Vagina (tissue), 2 donors: ENCODE measurements at regions not wholly inside any gene's neighbourhood (a gene's known extent, or its start where the extent isn't known, plus 50 kb on each side); places are given as distances from the start of the nearest gene placed in this dataset.

Experiments
- DNase-seq, 2 donors: peaks; one replicate each; pipeline ENCODE4 v3.0.0-alpha.2; 2017; ENCODE audit errors: extremely low spot score in 2 of 2
- H3K27ac ChIP-seq: fragments of 200-600 bp; sonication (generic); one replicate; pipeline ENCODE4 v1.5.1; 2019
- H3K27me3 ChIP-seq: fragments of 200-600 bp; sonication (generic); one replicate; pipeline ENCODE4 v1.5.1; 2019
- H3K36me3 ChIP-seq, 2 donors: fragments of 200-600 bp; sonication (generic); one replicate each; pipeline ENCODE4 v1.5.1; 2017 to 2019
- H3K4me1 ChIP-seq: fragments of 200-600 bp; sonication (generic); one replicate; pipeline ENCODE4 v1.5.1; 2019
- H3K4me3 ChIP-seq, 2 donors: fragments of 200-600 bp; sonication (generic); 1 replicate in 1 of 2; 2 replicates in 1 of 2; pipeline ENCODE4 v1.5.1; 2016 to 2019
- H3K9me3 ChIP-seq: fragments of 200-600 bp; sonication (generic); one replicate; pipeline ENCODE4 v1.5.1; 2019
- CTCF ChIP-seq, 3 experiments: fragments of 450-650 bp in 2 of 3; fragments of 200-600 bp in 1 of 3; sonication (generic) in 1 of 3; IDR thresholded peaks; one replicate each; pipeline ENCODE4 v1.5.1; 2017 to 2019; ENCODE audit warnings: antibody characterized with exemption in 3 of 3, mild to moderate bottlenecking in 2 of 3, moderate library complexity in 2 of 3
- POLR2A ChIP-seq, 2 donors: fragments of 450-650 bp; IDR thresholded peaks; one replicate each; pipeline ENCODE4 v1.6.1; 2017; ENCODE audit warnings: antibody characterized with exemption in 2 of 2, mild to moderate bottlenecking in 2 of 2, moderate library complexity in 2 of 2
- POLR2AphosphoS5 ChIP-seq, 2 donors: sonication (generic); formaldehyde crosslinking; IDR thresholded peaks; one replicate each; pipeline ENCODE4 v1.9.0; 2017; ENCODE audit warnings: antibody characterized with exemption in 2 of 2, mild to moderate bottlenecking in 2 of 2, low read depth in 1 of 2; ENCODE audit not compliant: insufficient read depth in 1 of 2
- intact Hi-C: fragments of 100-400 bp; cut with DNase I; formaldehyde crosslinking; loops from one replicate; pipeline ENCODE4 v1.15.1; 2023

DNA sequence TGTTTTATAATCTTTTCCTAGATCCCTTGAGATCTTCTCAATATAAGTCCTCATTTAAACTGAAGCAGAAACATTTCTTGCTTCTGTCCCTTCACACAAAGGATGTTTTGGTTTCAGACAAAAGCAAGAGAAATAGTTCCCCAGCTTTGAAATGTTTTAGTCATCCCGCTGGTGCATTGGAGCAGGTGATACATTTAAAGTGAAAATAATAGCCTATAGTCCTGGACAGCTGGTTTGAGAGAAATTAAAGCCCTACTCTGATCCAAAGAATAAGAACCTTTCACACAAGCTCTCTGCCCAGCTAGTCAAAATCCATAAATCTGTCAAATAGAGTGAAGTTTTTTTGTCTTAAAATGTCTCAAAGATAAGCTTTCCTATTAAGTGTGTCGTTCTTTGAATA is 79.4 kb downstream of the LUZP4 start:
- H3K9me3 ChIP-seq, result no peaks in the 10 kb centered on the region
- no peak overlapping the region for H3K27ac ChIP-seq
- TF ChIP-seq POLR2A (IDR thresholded peaks at IDR 0.05) (no peak), POLR2AphosphoS5 (IDR thresholded peaks at IDR 0.05; ENCODE audit: insufficient read depth in 1 of 2, low read depth in 1 of 2) (no peak), CTCF (IDR thresholded peaks at IDR 0.05) (no peak)
- H3K4me3 ChIP-seq, result no peak overlapping the region
- intact Hi-C loops, result no loop called here
- H3K36me3 ChIP-seq, result no peaks in the 10 kb centered on the region
- DNase-seq, result no peak
- H3K27me3 ChIP-seq, result no peaks in the 10 kb centered on the region
- H3K4me1 ChIP-seq, result no peaks in the 10 kb centered on the region

DNA sequence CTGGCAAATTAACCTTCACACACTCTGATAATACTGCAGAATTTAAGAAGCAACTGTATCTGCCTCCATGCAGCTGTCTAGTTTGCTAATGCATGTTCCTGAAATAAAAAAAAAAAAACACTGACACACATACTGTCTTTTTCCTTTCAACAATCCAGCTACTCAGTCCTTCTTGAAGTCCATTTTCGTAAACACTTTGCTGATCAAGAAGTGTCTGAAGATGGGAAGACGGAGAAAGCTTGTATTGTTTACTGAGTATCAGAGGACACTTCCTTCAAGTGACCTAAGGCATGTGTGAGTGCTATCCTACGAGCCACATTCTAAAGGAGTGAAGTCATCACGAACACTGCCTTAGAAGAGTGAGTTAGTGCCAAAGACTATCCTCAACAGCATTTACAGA is 82.6 kb downstream of the LUZP4 start:
- DNase-seq, result no peak
- Histone ChIP-seq H3K9me3 (no peaks in the 10 kb centered on the region), H3K4me3 (no peak overlapping the region), H3K27me3 (no peaks in the 10 kb centered on the region), H3K27ac (peak overlapping the region; percentile 14), H3K36me3 (no peaks in the 10 kb centered on the region), H3K4me1 (no peaks in the 10 kb centered on the region)
- TF ChIP-seq POLR2A (IDR thresholded peaks at IDR 0.05) (no peak), CTCF (IDR thresholded peaks at IDR 0.05) (no peak), POLR2AphosphoS5 (IDR thresholded peaks at IDR 0.05; ENCODE audit: insufficient read depth in 1 of 2, low read depth in 1 of 2) (peak in 1 of 2 donors; percentile 45)
- intact Hi-C loops, result no loop called here

DNA sequence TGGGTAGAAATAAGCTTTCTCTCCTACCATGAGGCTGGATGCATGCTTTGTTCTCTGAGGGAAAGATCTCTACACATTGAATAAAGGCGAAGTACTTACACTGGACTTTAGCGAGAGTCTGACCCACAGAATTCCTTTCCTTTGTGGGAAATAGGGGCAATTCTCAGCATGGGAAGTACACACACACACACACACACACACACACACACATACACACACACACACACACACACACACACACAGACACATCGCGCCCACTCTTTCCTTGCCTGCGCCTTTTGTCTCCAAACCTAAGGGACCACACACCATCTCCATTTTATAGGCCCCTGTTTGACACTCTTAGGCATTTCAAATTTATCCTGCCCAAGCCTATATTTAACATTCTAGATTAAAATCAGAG is 83.8 kb downstream of the LUZP4 start:
- Histone ChIP-seq H3K27ac (no peak overlapping the region), H3K4me3 (no peak overlapping the region), H3K27me3 (no peaks in the 10 kb centered on the region), H3K36me3 (no peaks in the 10 kb centered on the region), H3K9me3 (no peaks in the 10 kb centered on the region), H3K4me1 (no peaks in the 10 kb centered on the region)
- intact Hi-C loops, result no loop called here
- TF ChIP-seq POLR2AphosphoS5 (IDR thresholded peaks at IDR 0.05; ENCODE audit: insufficient read depth in 1 of 2, low read depth in 1 of 2) (no peak), POLR2A (IDR thresholded peaks at IDR 0.05) (no peak), CTCF (IDR thresholded peaks at IDR 0.05) (no peak)
- no peak for DNase-seq

DNA sequence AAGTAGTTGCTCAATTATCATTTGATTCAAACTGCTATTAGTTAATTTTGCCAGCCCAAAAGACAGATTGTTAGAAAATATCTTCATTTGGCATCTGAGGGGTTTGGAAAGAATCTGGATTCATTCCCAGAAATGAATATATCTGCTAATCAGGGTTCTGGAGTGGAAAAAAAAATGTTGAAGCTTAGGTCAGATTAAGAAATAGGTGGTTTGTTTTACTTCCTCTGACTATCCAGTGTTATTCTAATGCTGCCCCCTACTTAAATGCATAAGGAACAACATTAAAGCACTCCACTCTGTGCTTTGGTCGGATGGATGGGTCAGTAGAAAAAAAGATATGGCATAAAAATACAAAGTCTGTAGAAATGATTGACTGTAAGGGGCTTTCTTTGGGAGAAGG is 89.0 kb downstream of the LUZP4 start:
- no peaks in the 10 kb centered on the region for H3K27me3 ChIP-seq
- no peak overlapping the region for H3K4me3 ChIP-seq
- intact Hi-C loops, result no loop called here
- H3K27ac ChIP-seq, result no peak overlapping the region
- DNase-seq, result no peak
- TF ChIP-seq CTCF (IDR thresholded peaks at IDR 0.05), result no peak
- no peak for TF ChIP-seq POLR2AphosphoS5 (IDR thresholded peaks at IDR 0.05; ENCODE audit: insufficient read depth in 1 of 2, low read depth in 1 of 2)
- no peak for TF ChIP-seq POLR2A (IDR thresholded peaks at IDR 0.05)
- no peaks in the 10 kb centered on the region for H3K36me3 ChIP-seq
- H3K9me3 ChIP-seq, result no peaks in the 10 kb centered on the region
- H3K4me1 ChIP-seq, result no peaks in the 10 kb centered on the region

DNA sequence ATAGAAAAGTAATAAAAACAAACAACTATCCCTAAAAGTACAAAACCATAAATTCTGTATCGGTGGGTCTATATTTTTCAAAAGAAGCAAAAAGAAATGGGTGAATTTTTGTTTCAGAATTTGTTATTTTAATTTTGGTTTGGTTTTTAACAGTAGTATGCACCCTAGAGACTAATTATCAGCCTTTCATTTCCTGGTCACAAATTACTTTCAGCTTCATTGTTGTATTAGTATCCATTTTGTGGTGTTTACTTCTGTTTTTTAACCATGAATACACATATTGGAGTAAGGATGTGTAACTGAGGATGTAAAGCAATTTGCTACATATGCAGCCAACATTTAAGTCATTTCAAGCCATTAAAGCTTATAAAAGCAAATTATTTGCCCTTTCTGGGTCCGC is 97.8 kb downstream of the LUZP4 start:
- TF ChIP-seq CTCF (IDR thresholded peaks at IDR 0.05) (no peak), POLR2AphosphoS5 (IDR thresholded peaks at IDR 0.05; ENCODE audit: insufficient read depth in 1 of 2, low read depth in 1 of 2) (no peak), POLR2A (IDR thresholded peaks at IDR 0.05) (no peak)

More for the DNA sequence above, 97.8 kb downstream of the LUZP4 start:
- no peaks in the 10 kb centered on the region for H3K4me1 ChIP-seq
- intact Hi-C loops, result no loop called here
- no peaks in the 10 kb centered on the region for H3K9me3 ChIP-seq
- no peak overlapping the region for H3K27ac ChIP-seq
- DNase-seq, result no peak
- no peaks in the 10 kb centered on the region for H3K36me3 ChIP-seq
- no peak overlapping the region for H3K4me3 ChIP-seq
- no peaks in the 10 kb centered on the region for H3K27me3 ChIP-seq
